AG04450 (cell line): ENCODE measurements at regions not wholly inside any gene's neighbourhood (a gene's known extent, or its start where the extent isn't known, plus 50 kb on each side); places are given as distances from the start of the nearest gene placed in this dataset.

ENCODE experiments used
- CTCF ChIA-PET: fragments of 300-600, 350-600 bp; formaldehyde crosslinking; extraction: SDS; loops from one replicate; lab custom pipeline; 2022; ENCODE audit warnings: antibody characterized with exemption, inconsistent platforms; lab: Charles Lee
- POLR2A ChIA-PET: fragments of 350-600 bp; formaldehyde crosslinking; extraction: SDS; loops from one replicate; lab custom pipeline; 2021; ENCODE audit warnings: antibody characterized with exemption, inconsistent platforms; lab: Yijun Ruan, JAX
- DNase-seq: peaks from one replicate; pipeline ENCODE4 v3.0.0-alpha.2; 2011; ENCODE audit warnings: low read depth, low spot score
- H3K27ac ChIP-seq: one replicate; pipeline ENCODE4 v1.5.1; 2012; ENCODE audit warnings: low read depth, low read length, control low read depth
- H3K27me3 ChIP-seq: one replicate; pipeline ENCODE4 v1.6.0; 2012; ENCODE audit warnings: low read length; ENCODE audit not compliant: control insufficient read depth, insufficient read depth
- H3K4me3 ChIP-seq: 2 replicates; pipeline ENCODE4 v1.5.1; 2011; ENCODE audit warnings: mild to moderate bottlenecking, low read depth, low read length, control low read depth
- H3K9me3 ChIP-seq: 2 replicates; pipeline ENCODE4 v1.5.1; 2012; ENCODE audit warnings: low read length; ENCODE audit not compliant: control insufficient read depth, insufficient read depth
- CTCF ChIP-seq: IDR thresholded peaks from 2 replicates; pipeline ENCODE4 v1.5.1; 2011; ENCODE audit warnings: low read depth, low read length, control low read depth, inconsistent platforms

GRCh38 chr1:244212797-244213475 is 161.9 kb downstream of the ZBTB18 start:
- CTCF ChIA-PET: interaction anchor here (0.6 kb wide), 1 partner anchor 784 kb away, joined by 5 read pairs; no protein-coding TSS in a partner anchor
- Histone ChIP-seq H3K27me3 (no peaks in the 10 kb centered on the region), H3K9me3 (peaks cover 8% of the 10 kb centered on the region), H3K4me3 (no peak overlapping the region), H3K27ac (no peak overlapping the region)
- DNase-seq: no peak
- no peak for TF ChIP-seq CTCF
- POLR2A ChIA-PET: no interaction called here

- H3K4me3 ChIP-seq: no peak overlapping the region
- peaks cover 8% of the 10 kb centered on the region for H3K9me3 ChIP-seq
- no peaks in the 10 kb centered on the region for H3K27me3 ChIP-seq
- POLR2A ChIA-PET: no interaction called here
- peak; percentile 97 for DNase-seq
- H3K27ac ChIP-seq: peak overlapping the region; percentile 98
- TF ChIP-seq CTCF: no peak
- CTCF ChIA-PET: interaction anchor here (0.6 kb wide), 1 partner anchor 13 kb away, joined by 3 read pairs; no protein-coding TSS in a partner anchor
These were observed 163.2 kb downstream of the ZBTB18 start for GRCh38 chr1:244214009-244214967.

- CTCF ChIA-PET: no interaction called here
- DNase-seq: no peak
- peaks cover 4% of the 10 kb centered on the region for H3K9me3 ChIP-seq
- no peak overlapping the region for H3K27ac ChIP-seq
- POLR2A ChIA-PET: no interaction called here
- no peaks in the 10 kb centered on the region for H3K27me3 ChIP-seq
- H3K4me3 ChIP-seq: no peak overlapping the region
- no peak for TF ChIP-seq CTCF
These were observed 165.8 kb downstream of the ZBTB18 start for GRCh38 chr1:244216836-244217235.

GRCh38 chr1:244217711-244218110 is 166.6 kb downstream of the ZBTB18 start:
- Histone ChIP-seq H3K9me3 (peaks cover 4% of the 10 kb centered on the region), H3K4me3 (no peak overlapping the region), H3K27ac (no peak overlapping the region), H3K27me3 (no peaks in the 10 kb centered on the region)
- no peak for DNase-seq
- ChIA-PET CTCF (no interaction called here), POLR2A (no interaction called here)
- no peak for TF ChIP-seq CTCF

- H3K27ac ChIP-seq: no peak overlapping the region
- no peaks in the 10 kb centered on the region for H3K27me3 ChIP-seq
- CTCF ChIA-PET: no interaction called here
- H3K9me3 ChIP-seq: peaks cover 4% of the 10 kb centered on the region
- H3K4me3 ChIP-seq: no peak overlapping the region
- TF ChIP-seq CTCF: no peak
- DNase-seq: no peak
- POLR2A ChIA-PET: no interaction called here
These were observed 167.1 kb downstream of the ZBTB18 start for GRCh38 chr1:244218220-244218619.
